KG1 (cell line): ENCODE measurements at regions not wholly inside any gene's neighbourhood (a gene's known extent, or its start where the extent isn't known, plus 50 kb on each side); places are given as distances from the start of the nearest gene placed in this dataset.

Experiments
- DNase-seq: peaks from one replicate; lab custom pipeline; 2025; lab: John Stamatoyannopoulos, UW

DNA sequence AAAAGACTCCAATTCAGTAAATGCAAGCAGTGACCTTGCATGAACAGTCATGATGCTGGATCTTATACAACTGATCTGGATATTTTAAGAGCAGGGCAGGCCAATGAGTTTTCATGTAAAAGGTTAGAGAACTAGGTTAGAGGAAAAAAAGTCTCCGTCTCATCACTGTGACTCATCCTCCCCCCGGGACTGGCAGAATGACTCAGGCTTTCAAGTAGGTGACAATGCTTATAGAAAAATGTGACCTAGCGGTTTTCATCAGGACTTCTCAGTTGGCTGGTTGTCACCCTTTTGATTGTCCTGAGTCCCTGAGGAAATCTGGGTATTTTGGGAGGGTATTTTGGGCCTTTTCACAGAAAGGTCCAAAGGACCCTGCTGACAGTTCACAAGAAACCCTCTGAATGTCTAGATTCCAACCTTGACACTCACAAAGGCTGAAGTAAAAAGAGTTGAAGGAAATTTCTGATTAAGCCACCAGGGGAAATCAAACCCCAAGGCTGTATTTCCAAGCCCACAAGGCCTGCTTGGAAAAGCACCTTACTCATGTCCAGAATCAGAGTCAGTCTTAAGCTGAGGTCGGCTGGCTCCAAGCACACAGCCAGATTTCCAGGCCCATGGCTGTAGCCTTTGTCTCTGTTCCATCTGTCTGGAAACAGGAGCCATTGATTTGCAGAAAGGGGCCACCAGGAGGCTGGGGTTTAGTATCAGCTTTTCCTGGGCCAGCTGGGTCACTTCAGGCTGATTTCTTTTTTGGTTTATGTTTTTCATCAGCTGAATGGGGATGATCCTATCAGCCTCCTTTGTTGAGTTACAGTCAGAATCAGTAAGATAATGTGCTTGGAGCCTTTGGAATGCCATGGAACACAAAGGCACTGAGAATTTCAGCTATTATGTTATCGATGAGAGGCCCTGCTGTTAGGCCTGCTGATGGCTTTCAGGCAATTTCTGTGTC lies 226.4 kb upstream of the HABP2 start:
- no peak for DNase-seq

GRCh38 chr10:113329121-113329596 lies 223.7 kb upstream of the HABP2 start:
- no peak for DNase-seq

DNA sequence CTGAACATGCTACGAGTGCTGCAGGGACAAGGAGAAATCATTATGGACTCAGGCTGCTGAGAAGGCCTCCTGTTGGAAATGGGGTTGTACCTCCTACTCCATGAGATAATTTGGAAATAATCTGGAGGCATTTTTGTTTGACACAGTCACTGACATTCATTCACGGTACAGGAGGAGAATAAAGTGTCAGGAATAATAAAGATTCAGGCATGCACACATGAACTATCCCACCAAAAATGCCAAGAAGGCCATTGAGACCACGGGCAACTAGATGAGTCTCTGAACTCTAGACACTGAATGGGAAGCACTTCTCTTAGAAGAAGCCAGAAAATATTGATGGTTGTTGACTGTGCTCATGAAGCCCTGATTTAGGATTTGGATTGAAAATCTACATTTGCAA lies 220.9 kb upstream of the HABP2 start:
- no peak for DNase-seq

DNA sequence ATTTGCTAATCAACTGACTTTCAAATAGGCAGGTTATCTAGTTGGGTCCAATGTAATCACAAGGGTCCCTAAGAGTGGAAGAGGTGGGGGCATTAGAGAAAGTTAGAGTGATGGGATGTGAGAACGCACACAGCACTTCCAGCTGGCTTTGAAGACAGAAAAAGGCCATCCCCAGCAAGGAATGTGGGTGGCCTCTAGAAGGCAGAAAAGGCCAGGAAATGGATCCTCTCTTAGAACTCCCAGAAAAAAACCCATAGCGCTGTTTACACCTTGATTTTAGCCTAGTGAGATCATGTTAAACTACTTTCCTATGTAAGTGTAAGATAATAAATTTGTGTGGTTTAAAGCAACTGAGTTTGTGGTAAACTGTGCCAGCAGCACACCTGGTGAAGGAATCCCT lies 219.5 kb upstream of the HABP2 start:
- no peak for DNase-seq

- no peak for DNase-seq
Measured at GRCh38 chr10:113335592-113335991, 217.3 kb upstream of the HABP2 start.

DNA sequence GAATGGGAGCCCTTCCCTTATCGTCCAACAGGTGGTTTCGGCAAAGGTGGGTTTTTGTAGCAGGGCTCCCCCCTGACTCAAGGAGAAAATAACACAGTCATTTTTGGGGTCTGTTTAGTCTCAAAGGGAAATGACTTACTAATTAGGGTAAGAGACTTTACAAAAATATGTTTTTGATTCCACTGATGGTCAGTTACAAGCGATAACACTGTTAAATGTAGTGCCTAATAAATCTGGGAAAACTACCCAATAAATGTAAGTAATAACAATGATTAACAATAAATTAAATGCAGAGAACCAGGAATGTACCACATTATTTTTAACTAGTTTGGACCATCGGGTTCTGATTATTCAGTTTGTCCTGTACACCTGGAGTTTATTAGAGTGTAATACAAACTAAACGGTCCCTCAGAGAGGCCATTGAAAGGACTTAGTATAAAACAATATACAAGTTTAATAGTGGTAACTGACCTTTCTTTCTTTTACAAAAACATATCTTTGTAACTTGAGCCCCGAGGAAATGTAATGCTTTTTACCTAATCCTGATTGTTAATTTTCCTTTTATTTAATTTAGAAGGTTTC lies 216.2 kb upstream of the HABP2 start:
- DNase-seq, result no peak

GRCh38 chr10:113337142-113337541 lies 215.7 kb upstream of the HABP2 start:
- no peak for DNase-seq

- DNase-seq, result no peak
Measured at GRCh38 chr10:113339121-113339520, 213.7 kb upstream of the HABP2 start.

GRCh38 chr10:113340282-113340681 lies 212.6 kb upstream of the HABP2 start:
- no peak for DNase-seq

DNA sequence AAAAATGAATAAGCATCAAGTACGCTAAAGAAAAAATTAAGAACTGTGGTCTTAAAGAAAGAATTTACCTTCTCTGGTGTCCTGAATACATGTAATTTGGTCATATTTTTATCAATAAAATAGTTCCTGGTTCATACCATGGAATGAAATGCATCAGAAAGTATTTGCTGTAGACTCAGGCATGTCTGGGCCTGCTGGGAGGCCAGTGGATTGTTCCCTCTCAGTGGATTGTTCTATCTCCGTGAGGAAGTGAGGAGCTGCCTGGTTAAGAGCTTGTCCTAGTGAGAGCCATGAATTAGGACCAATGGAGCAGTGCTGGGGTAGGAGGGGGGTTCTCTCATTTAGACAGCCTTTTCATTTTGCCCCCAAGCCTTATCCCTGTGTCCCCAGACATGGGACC lies 211.7 kb upstream of the HABP2 start:
- DNase-seq, result no peak

DNA sequence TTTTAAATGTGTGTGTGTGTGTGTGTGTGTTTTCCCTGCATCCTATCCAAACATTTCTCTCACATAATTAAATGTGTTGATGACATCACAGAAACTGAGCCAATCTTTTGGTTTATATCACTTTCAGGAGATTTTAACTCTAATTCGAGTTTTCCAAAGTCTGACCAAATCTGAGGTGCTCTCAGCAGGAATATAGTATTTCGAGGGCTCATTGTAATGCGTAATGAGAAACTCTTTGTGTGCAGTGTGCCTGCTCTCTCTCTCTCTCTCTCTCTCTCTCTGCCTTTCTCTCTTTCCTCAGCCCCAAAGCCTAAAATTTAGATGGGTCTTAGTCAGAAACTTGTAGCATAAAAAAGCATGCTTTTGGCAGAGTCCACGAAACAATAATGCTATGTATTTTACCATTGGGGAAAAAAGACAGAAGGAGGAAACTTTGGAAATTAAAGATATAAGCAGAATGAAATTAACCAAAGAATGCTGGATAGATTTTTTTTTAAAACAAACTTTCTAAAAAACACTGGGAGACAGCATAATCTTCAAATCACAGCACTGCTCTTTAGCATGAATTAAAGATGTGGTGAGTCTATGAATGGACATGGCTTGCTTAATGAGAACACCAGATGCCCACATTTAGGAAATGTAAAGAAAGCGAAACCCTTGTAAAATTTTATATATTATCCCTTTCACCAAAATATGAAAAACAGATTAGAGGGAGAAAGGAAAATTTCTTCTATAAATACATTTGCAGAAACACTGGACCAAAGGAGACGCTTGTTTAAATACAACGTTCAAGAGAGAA lies 206.8 kb upstream of the HABP2 start:
- no peak for DNase-seq

GRCh38 chr10:113347508-113347907 lies 205.3 kb upstream of the HABP2 start:
- DNase-seq, result no peak

- DNase-seq, result no peak
Measured at GRCh38 chr10:113348694-113349093, 204.2 kb upstream of the HABP2 start.

- DNase-seq, result no peak
Measured at GRCh38 chr10:113350311-113351040, 202.4 kb upstream of the HABP2 start.

DNA sequence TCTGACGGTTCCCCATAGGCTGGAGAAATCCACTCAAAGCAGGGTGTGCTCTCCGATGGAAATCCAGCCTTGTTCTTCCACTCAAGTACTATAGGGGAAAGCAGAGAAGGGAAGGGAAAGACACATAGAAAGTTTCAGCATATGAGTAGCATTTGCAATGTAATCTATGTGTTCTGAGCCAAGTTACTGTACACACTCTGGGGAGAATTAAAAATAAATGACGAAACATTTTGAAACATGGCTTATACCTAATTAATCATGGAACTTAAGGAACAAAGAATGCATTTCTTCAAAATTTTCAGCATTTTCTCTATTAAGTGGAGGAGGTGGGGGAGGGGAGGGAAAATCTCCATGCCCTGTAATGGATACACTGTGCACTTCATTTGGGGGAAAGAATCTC lies 198.1 kb upstream of the HABP2 start:
- DNase-seq, result no peak

GRCh38 chr10:113356794-113357680 lies 195.8 kb upstream of the HABP2 start:
- DNase-seq, result no peak

DNA sequence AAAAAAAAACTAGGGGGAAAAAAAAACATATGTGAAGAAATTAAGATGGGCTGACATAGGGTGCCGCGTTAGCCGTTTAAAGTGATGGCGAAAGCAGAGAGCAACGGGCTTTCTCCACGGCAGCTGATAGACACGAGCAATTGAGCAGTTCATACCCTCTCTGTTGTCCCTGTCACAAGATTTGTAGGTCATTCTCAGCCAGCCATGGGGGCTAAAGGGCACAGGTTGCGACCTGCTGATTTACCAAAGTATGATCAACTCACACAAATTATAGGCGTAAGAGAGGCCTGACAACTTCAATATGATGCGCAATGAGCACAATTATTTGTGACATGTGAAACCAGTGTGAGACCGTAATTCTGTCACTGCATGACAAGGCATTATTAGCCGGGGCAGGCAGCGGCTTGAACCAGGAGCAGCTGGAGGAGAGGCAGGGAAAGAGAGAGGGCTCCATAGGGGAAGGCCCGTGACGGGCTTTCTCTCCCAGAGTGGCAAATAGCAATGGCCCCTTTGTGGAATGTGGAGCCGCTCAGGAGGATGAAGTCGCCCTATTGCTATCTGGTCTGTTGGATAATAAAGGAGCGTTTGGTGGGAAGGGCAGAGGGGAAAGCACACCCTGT lies 195.1 kb upstream of the HABP2 start:
- DNase-seq, result no peak

GRCh38 chr10:113359655-113360054 lies 193.2 kb upstream of the HABP2 start:
- DNase-seq, result no peak

DNA sequence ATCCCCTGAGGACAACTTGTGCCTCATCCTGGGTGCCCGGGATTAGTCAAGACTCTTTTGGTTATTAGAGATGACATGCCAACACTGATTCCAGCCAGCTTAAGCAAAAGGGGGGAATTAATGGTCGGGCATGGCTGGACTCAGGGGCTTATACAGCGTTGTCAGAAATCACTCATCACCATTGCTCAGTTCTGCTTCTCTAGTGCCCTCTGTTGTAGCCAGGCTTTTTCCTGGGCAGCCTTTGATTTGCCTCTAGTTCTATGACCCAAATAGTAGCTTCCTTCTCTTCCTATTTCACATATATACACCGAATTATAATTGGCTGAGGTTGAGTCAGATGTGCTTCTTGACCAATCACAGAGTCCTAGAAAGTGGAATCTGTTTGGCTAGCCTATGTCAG lies 192.0 kb upstream of the HABP2 start:
- no peak for DNase-seq

- DNase-seq, result no peak
Measured at GRCh38 chr10:113362645-113363091, 190.2 kb upstream of the HABP2 start.
